Heart right ventricle (tissue), 16 donors: ENCODE measurements at regions not wholly inside any gene's neighbourhood (a gene's known extent, or its start where the extent isn't known, plus 50 kb on each side); places are given as distances from the start of the nearest gene placed in this dataset.

ENCODE experiments used
- ATAC-seq, 8 donors: fragments of 200-7000 bp; cut with Tn5 transposase; one replicate each; pipeline ENCODE4 v1.9.1; 2020; ENCODE audit warnings: mild to moderate bottlenecking in 8 of 8, moderate library complexity in 8 of 8, moderate number of reproducible peaks in 1 of 8
- DNase-seq, 2 donors: peaks; one replicate each; pipeline ENCODE4 v3.0.0-alpha.2; 2020
- H3K27ac ChIP-seq, 10 donors: fragments of 200-600 bp; sonication (generic) in 2 of 10; one replicate each; pipeline versions ENCODE4 v1.5.0 to v1.8.0; 2020 to 2022; ENCODE audit warnings: mild to moderate bottlenecking in 3 of 10
- H3K27me3 ChIP-seq, 7 donors: fragments of 200-600 bp; one replicate each; pipeline ENCODE4 v1.8.0; 2021 to 2022; ENCODE audit warnings: mild to moderate bottlenecking in 2 of 7
- H3K36me3 ChIP-seq, 9 donors: fragments of 200-600 bp; sonication (generic) in 1 of 9; one replicate each; pipeline versions ENCODE4 v1.5.0 to v1.8.0; 2020 to 2022; ENCODE audit warnings: mild to moderate bottlenecking in 2 of 9
- H3K4me1 ChIP-seq, 9 donors: fragments of 200-600 bp; sonication (generic) in 1 of 9; one replicate each; pipeline versions ENCODE4 v1.5.0 to v1.8.0; 2020 to 2022; ENCODE audit warnings: mild to moderate bottlenecking in 4 of 9
- H3K4me3 ChIP-seq, 10 donors: fragments of 200-600 bp; sonication (generic) in 2 of 10; one replicate each; pipeline versions ENCODE4 v1.5.0 to v1.8.0; 2020 to 2022; ENCODE audit warnings: mild to moderate bottlenecking in 7 of 10, moderate library complexity in 2 of 10
- H3K9me3 ChIP-seq, 11 donors: fragments of 200-600 bp in 10 of 11; sonication (generic) in 2 of 11; one replicate each; pipeline versions ENCODE4 v1.5.0 to v1.8.0; 2013 to 2022; ENCODE audit warnings: mild to moderate bottlenecking in 2 of 11, control low read depth in 1 of 11, moderate library complexity in 1 of 11
- WGBS, 2 donors: extraction: QIAGEN DNeasy Blood & Tissue Kit; methylation state at CpG; one replicate each; pipeline ENCODE4 v1.1.7; 2013; ENCODE audit warnings: inconsistent platforms in 1 of 2; 5-methylcytosine and 5-hydroxymethylcytosine counted together
- intact Hi-C, 10 donors: fragments of 100-400 bp; cut with DNase I; formaldehyde crosslinking; loops; one replicate each; pipeline versions ENCODE4 v1.11.1 to v1.14.2; 2022
- TF ChIP-seq, protein P1 (sequence below), 9 donors: fragments of 200-600 bp; sonication (generic) in 2 of 9; IDR thresholded peaks; one replicate each; pipeline versions ENCODE4 v1.5.0 to v1.8.0; 2021 to 2022; ENCODE audit warnings: antibody characterized with exemption in 9 of 9, mild to moderate bottlenecking in 5 of 9, moderate library complexity in 1 of 9
- donor health status: Arrhythmogenic right ventricular cardiomyopathy.
- donor health status: ischemic (EF 13 %, LVEDD 7.1; RV severe dilation, severe dysfunction).
- donor health status: healthy with polysubstance abuse.
- donor health status: DM: no; HTN: yes; CAD: no.
- donor health status: DM: no; HTN: no; CAD: no.
- donor health status: ischemic (EF 25% LVEDD 6.9; RV normal size, moderate dysfunction).
- donor health status: ischemic (EF 25% LVEDD 5.7; RV mildly dilated, moderate dysfunction).
- donor health status: healthy.
- donor health status: DM: yes; HTN: yes; CAD: no.
- donor health status: Ischemic cardiomyopathy.
- donor health status: ischemic (EF 35%, LVEDD 5.7; RV mildly dilated, moderate dysfunction).
- donor health status: nonischemic (EF 11% LVEDD 7.7; RV severe dilation, severe dysfunction).
- donor health status: DM: yes; HTN: yes; CAD: no.
- donor health status: PGD.
- donor health status: ischemic (EF 29% LVEDD 5.4; RV normal size, mild dysfunction).
- donor health status: nonischemic (EF 23%, LVEDD 6.1; RV moderate dilation, normal function).

DNA sequence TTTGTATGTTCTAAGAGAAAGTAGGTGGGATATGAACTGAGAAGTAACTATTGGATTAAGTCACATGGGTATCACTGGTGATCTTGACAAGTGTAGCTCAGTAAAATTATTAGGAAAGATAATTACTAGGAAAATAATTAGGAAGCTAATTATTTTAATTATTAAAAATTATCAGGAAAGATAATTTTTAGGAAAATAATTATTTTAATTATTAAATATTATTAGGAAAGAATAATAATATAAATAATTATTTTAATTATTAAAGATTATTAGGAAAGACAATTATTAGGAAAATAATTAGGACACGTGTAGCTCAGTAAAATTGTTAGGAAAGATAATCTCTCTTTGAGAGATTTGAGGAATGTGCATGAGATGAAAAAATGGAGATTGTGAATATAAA, 623.4 kb upstream of the PIK3C3 start:
- WGBS, 2 donors: 85 to 88% methylated on average over 1 of the region's 1 CpG
- no peak overlapping the region for H3K4me3 ChIP-seq
- intact Hi-C loops: no loop called here
- H3K27me3 ChIP-seq: no peaks in the 10 kb centered on the region
- H3K9me3 ChIP-seq: peaks cover 0 to 3% (median 0%) of the 10 kb centered on the region in 11 donors
- H3K27ac ChIP-seq: no peak overlapping the region
- DNase-seq (no peak), ATAC-seq (no peak)
- no peaks in the 10 kb centered on the region for H3K36me3 ChIP-seq
- H3K4me1 ChIP-seq: no peaks in the 10 kb centered on the region
- TF ChIP-seq, protein P1, sequence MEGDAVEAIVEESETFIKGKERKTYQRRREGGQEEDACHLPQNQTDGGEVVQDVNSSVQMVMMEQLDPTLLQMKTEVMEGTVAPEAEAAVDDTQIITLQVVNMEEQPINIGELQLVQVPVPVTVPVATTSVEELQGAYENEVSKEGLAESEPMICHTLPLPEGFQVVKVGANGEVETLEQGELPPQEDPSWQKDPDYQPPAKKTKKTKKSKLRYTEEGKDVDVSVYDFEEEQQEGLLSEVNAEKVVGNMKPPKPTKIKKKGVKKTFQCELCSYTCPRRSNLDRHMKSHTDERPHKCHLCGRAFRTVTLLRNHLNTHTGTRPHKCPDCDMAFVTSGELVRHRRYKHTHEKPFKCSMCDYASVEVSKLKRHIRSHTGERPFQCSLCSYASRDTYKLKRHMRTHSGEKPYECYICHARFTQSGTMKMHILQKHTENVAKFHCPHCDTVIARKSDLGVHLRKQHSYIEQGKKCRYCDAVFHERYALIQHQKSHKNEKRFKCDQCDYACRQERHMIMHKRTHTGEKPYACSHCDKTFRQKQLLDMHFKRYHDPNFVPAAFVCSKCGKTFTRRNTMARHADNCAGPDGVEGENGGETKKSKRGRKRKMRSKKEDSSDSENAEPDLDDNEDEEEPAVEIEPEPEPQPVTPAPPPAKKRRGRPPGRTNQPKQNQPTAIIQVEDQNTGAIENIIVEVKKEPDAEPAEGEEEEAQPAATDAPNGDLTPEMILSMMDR (IDR thresholded peaks at IDR 0.05): no peak

GRCh38 chr18:41326311-41326710, 628.7 kb upstream of the PIK3C3 start:
- TF ChIP-seq, protein P1 (IDR thresholded peaks at IDR 0.05): no peak
- intact Hi-C loops: no loop called here
- Histone ChIP-seq H3K27me3 (no peaks in the 10 kb centered on the region), H3K4me3 (no peak overlapping the region), H3K9me3 (peaks cover 0 to 5% (median 0%) of the 10 kb centered on the region in 11 donors), H3K27ac (no peak overlapping the region), H3K36me3 (no peaks in the 10 kb centered on the region), H3K4me1 (no peaks in the 10 kb centered on the region)
- WGBS, 2 donors: 64 to 65% methylated on average over 2 of the region's 2 CpGs
- ATAC-seq (no peak), DNase-seq (no peak)

GRCh38 chr18:41324934-41325333, 630.1 kb upstream of the PIK3C3 start:
- H3K9me3 ChIP-seq: peaks cover 0 to 5% (median 0%) of the 10 kb centered on the region in 11 donors
- no peak for DNase-seq
- H3K27ac ChIP-seq: no peak overlapping the region
- no peak for ATAC-seq
- intact Hi-C loops: no loop called here
- H3K27me3 ChIP-seq: no peaks in the 10 kb centered on the region
- TF ChIP-seq, protein P1 (IDR thresholded peaks at IDR 0.05): no peak
- no peaks in the 10 kb centered on the region for H3K36me3 ChIP-seq
- WGBS, 2 donors: 92 to 95% methylated on average over 2 of the region's 2 CpGs
- H3K4me1 ChIP-seq: no peaks in the 10 kb centered on the region
- no peak overlapping the region for H3K4me3 ChIP-seq

- DNase-seq: no peak
- H3K4me1 ChIP-seq: no peaks in the 10 kb centered on the region
- intact Hi-C loops: no loop called here
- H3K9me3 ChIP-seq: peaks cover 0 to 5% (median 0%) of the 10 kb centered on the region in 11 donors
- H3K27ac ChIP-seq: no peak overlapping the region
- H3K4me3 ChIP-seq: no peak overlapping the region
- no peak for ATAC-seq
- 80 to 89% methylated on average over 2 of the region's 2 CpGs for WGBS, 2 donors
- no peaks in the 10 kb centered on the region for H3K27me3 ChIP-seq
- TF ChIP-seq, protein P1 (IDR thresholded peaks at IDR 0.05): no peak
- no peaks in the 10 kb centered on the region for H3K36me3 ChIP-seq
These were observed 630.8 kb upstream of the PIK3C3 start for GRCh38 chr18:41324020-41324791.
